ENCODE measurements at regions not wholly inside any gene's neighbourhood (a gene's known extent, or its start where the extent isn't known, plus 50 kb on each side); places are given as distances from the start of the nearest gene placed in this dataset.

GRCh38 chr2:56444339-56444738 lies 260.5 kb downstream of the CCDC85A start:
- DNase-seq, result no peak

GRCh38 chr2:56448403-56449001 lies 264.7 kb downstream of the CCDC85A start:
- DNase-seq, result no peak

- no peak for DNase-seq
Observed at GRCh38 chr2:56449002-56449431, 265.2 kb downstream of the CCDC85A start.

- DNase-seq, result no peak
Observed at GRCh38 chr2:56449449-56449860, 265.7 kb downstream of the CCDC85A start.

GRCh38 chr2:56450047-56450446 lies 266.3 kb downstream of the CCDC85A start:
- no peak for DNase-seq

- DNase-seq, result no peak
Observed at GRCh38 chr2:56450772-56451171, 267.0 kb downstream of the CCDC85A start.

- no peak for DNase-seq
Observed at GRCh38 chr2:56455642-56456041, 271.9 kb downstream of the CCDC85A start.

- DNase-seq, result no peak
Observed at GRCh38 chr2:56456791-56457190, 273.0 kb downstream of the CCDC85A start.

- no peak for DNase-seq
Observed at GRCh38 chr2:56460508-56460907, 276.7 kb downstream of the CCDC85A start.

GRCh38 chr2:56464066-56464465 lies 280.3 kb downstream of the CCDC85A start:
- no peak for DNase-seq

GRCh38 chr2:56464613-56465012 lies 280.8 kb downstream of the CCDC85A start:
- no peak for DNase-seq

- no peak for DNase-seq
Observed at GRCh38 chr2:56465491-56465890, 281.7 kb downstream of the CCDC85A start.

GRCh38 chr2:56473524-56473923 lies 289.7 kb downstream of the CCDC85A start:
- DNase-seq, result no peak

- DNase-seq, result no peak
Observed at GRCh38 chr2:56474412-56475158, 290.8 kb downstream of the CCDC85A start.

- DNase-seq, result no peak
Observed at GRCh38 chr2:56475191-56475590, 291.4 kb downstream of the CCDC85A start.

- no peak for DNase-seq
Observed at GRCh38 chr2:56476509-56477071, 292.8 kb downstream of the CCDC85A start.

GRCh38 chr2:56478027-56478426 lies 294.2 kb downstream of the CCDC85A start:
- no peak for DNase-seq

- DNase-seq, result no peak
Observed at GRCh38 chr2:56483081-56483480, 299.3 kb downstream of the CCDC85A start.

GRCh38 chr2:56484906-56485305 lies 301.1 kb downstream of the CCDC85A start:
- DNase-seq, result no peak

GRCh38 chr2:56500317-56500716 lies 316.5 kb downstream of the CCDC85A start:
- no peak for DNase-seq

- DNase-seq, result no peak
Observed at GRCh38 chr2:56502616-56503015, 318.8 kb downstream of the CCDC85A start.

- no peak for DNase-seq
Observed at GRCh38 chr2:56505885-56506284, 322.1 kb downstream of the CCDC85A start.

GRCh38 chr2:56508662-56509061 lies 324.9 kb downstream of the CCDC85A start:
- no peak for DNase-seq

- no peak for DNase-seq
Observed at GRCh38 chr2:56510610-56511009, 326.8 kb downstream of the CCDC85A start.
